H1 (cell line): ENCODE measurements at regions not wholly inside any gene's neighbourhood (a gene's known extent, or its start where the extent isn't known, plus 50 kb on each side); places are given as distances from the start of the nearest gene placed in this dataset.

Experiments
- CTBP2 ChIP-seq: IDR thresholded peaks from 2 replicates; pipeline ENCODE4 v1.7.0; 2011; ENCODE audit warnings: borderline replicate concordance, mild to moderate bottlenecking, moderate library complexity, mixed read lengths, low read length; ENCODE audit not compliant: insufficient read depth, insufficient read length
- KDM5A ChIP-seq: fragments of 200-600 bp; IDR thresholded peaks from 2 replicates; pipeline ENCODE4 v1.7.1; 2012; ENCODE audit warnings: mild to moderate bottlenecking, low read length, inconsistent platforms, mixed read lengths
- MAFK ChIP-seq: IDR thresholded peaks from 2 replicates; pipeline ENCODE4 v1.6.1; 2012; ENCODE audit warnings: low read depth, mild to moderate bottlenecking, improper control_type of control experiment, low read length
- SIRT6 ChIP-seq: IDR thresholded peaks from one replicate; pipeline ENCODE4 v1.7.1; 2012; ENCODE audit warnings: low read length, inconsistent platforms
- SRF ChIP-seq: IDR thresholded peaks from 2 replicates; pipeline ENCODE4 v1.6.1; 2011; ENCODE audit warnings: mild to moderate bottlenecking, low read depth, low read length, moderate library complexity
- TCF12 ChIP-seq: IDR thresholded peaks from 2 replicates; pipeline ENCODE4 v1.6.1; 2011; ENCODE audit warnings: low read depth, mild to moderate bottlenecking, low read length

- TF ChIP-seq MAFK (no peak), CTBP2 (no peak), TCF12 (no peak), KDM5A (no peak), SRF (no peak), SIRT6 (no peak)
Measured at GRCh38 chr20:53888510-53888909, 181.9 kb downstream of the BCAS1 start (continued).
